HG02970 (cell line): ENCODE measurements at regions not wholly inside any gene's neighbourhood (a gene's known extent, or its start where the extent isn't known, plus 50 kb on each side); places are given as distances from the start of the nearest gene placed in this dataset.
"Not testable (repeated sequence)": the region's sequence is repeated elsewhere in the genome, so short reads cannot be mapped to it uniquely, and the experiment has no call there.

Experiments
- ATAC-seq: cut with Tn5 transposase; IDR thresholded peaks from one replicate; pipeline ENCODE4 v1.9.1; 2021; ENCODE audit warnings: mild to moderate bottlenecking, moderate library complexity, moderate number of reproducible peaks; ENCODE audit not compliant: unreplicated experiment, low FRiP score

DNA sequence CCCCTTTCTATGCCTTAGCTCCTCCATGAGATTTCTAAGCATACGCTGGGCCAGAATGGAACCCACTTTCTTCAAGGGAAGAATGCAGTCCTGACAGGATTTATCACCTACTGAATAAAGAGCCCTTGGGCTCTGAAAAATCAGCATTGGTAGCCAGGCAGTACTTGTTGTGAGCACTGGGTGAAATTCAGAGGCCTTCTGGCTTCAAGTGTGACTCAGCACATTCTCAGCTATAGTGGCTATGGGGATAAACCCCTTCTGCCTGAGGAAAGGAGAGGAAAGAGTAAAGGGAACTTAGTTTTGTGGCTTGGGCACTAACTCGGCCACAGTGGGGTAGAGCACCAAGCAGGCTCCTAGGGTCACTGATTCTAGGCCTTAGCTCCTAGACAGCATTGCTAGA, 574.8 kb downstream of the JRKL start:
- no peak for ATAC-seq

DNA sequence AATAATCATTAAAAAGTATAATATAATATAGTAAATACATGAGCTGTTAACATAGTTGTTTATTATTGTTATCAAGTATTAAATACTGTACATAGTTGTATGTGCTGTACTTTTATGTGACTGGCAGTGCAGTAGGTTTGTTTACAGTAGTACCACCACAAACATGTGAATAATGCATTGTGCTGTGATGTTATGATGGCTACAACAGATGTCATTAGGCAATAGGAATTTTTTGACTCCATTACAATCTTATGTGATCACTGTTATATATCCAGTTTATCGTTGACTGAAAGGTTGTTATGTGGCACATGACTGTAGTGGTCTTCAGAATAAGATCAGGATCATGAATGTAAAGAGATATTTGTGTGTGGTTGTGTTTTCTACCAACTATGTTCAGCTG, 577.8 kb downstream of the JRKL start:
- ATAC-seq: no peak

DNA sequence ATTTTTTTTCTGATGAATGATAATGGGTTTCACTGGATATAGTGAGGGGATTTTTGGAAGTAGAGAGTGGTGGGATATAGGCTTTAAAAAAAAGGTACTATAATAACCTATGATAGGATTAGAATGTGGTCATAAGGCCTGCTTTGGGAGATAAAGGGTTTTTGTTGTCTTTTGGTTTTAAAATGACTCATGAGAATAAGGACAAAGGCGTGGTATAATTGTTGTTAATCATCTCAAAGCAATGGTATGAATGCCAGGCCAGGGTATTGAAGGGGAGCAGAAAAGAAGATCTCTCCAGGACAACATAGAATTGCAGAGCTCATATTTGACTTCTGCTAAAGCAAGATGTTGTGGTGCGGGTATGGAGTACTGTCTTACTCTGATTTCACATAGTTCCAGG, 579.4 kb downstream of the JRKL start:
- no peak for ATAC-seq

DNA sequence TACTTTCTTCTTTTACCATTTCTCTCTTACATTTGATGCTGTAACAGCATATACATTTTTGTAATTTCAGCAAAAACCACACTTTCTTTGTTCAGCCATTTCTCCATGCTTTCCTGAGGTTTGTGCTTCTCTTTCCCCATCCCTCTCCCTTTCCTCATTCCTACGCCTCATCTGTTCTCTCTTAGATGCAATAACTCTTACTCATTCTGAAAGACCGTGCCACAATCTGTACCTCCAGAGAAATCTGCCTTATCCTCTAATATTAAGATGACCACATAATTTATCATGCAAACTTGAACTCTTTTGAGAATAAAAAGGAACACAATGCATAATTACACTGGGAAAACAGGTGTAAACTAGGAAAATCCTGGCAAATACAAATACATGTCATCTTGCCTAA, 588.9 kb downstream of the JRKL start:
- ATAC-seq: no peak

DNA sequence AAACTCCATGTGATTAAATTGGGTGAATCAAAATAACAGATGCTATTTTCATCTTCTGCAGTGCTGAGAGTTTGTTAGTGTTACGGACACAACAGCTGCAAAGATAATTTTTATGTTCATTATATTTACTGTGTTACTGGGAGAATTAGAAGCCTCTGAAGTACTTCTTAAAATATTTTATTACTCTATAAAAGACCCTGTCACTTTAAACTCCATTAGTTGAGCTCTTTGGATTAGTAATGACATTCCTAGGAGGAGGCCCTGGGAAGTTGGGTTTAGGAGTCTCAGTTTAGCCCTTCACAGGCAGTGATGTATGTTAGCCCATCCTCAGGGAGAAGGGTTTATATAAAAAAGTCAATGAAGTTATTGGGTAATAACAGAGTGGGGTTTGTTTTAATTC, 596.7 kb downstream of the JRKL start:
- ATAC-seq: no peak

DNA sequence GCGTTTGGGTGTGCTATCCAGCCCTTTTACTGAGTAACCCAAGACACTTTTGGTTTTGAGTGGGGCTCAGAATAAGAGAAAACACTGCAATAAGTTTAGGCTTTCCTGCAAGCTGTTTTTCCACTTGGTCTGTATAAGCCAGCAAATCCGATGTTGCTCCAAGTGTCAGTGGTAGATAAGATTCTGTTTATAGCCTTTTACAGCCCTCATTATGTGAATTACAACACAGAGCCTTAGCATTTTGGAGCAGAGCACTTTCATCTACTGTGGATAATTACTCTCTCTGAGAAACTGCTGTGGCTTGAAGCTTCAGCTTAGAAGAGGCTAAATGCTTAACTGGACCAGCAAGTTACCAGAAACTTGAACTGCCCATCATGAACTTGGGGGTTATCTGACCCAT, 601.1 kb downstream of the JRKL start:
- ATAC-seq: no peak

DNA sequence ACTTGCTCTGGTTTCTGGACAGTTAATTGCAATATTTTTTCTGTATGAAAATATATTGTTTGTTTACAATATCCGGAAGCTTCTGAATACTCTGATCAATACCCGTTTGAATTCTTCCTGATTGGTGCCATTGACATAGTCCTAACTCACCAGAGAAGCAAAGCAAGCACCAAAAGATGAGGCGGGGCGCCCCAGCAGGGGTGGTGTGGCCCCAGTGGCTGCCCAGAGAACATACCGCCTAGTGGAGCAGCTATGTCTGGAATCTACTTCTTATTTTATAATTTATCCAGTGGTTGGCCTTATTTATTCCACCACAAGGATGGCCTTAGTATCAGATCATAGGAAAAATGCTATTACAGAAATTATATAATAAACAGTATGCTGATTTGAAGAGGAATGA, 610.7 kb downstream of the JRKL start:
- no peak for ATAC-seq

DNA sequence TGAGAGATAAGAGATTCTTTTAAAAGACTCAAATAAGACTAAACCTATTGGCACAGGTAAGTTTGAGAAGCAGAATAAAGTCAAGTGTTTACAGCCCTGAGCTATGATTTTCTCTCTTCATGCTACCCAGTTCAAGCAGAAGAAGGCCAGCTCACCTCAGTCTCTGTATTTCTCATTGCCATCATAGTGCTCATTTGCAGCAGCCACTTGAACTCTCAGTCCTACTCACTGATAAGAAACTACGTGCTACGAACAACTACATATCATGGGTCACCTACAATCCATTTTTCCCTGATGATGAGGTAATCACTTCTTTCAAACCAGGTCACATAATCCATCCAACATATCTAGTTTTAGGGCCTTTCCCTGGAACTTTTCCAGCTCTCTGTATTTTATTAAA, 617.5 kb downstream of the JRKL start:
- ATAC-seq: no peak

DNA sequence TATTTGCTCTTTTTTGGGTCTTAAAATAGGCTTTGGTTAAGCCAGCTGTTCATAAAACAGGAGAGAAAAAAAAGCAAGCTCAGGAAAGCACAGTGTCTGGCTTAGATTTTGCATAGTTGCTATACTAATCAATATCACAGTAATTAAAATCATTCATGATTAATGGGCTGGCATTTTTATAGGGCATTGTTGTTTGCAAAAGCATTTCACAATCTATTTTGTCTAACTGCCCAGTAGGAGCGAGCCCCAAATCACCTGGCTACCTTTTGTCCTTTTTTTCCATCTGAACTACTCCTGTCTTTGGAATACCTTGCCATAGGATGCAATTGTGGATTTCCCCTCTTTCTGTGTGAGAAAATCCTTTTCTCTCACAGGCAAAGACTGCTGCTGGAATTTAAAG, 619.8 kb downstream of the JRKL start:
- ATAC-seq: no peak

DNA sequence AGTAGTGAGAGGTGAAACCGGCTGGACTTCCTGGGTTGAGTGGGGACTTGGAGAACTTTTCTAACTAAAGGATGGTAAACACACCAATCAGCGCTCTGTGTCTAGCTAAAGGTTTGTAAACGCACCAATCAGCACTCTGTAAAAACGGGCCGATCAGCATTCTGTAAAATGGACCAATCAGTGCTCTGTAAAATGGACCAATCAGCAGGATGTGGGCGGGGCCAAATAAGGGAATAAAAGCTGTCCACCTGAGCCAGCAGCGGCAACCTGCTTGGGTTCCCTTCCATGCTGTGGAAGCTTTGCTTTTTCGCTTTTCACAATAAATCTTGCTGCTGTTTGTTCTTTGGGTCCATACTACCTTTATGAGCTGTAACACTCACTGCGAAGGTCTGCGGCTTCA, 621.2 kb downstream of the JRKL start:
- not testable (repeated sequence) for ATAC-seq

DNA sequence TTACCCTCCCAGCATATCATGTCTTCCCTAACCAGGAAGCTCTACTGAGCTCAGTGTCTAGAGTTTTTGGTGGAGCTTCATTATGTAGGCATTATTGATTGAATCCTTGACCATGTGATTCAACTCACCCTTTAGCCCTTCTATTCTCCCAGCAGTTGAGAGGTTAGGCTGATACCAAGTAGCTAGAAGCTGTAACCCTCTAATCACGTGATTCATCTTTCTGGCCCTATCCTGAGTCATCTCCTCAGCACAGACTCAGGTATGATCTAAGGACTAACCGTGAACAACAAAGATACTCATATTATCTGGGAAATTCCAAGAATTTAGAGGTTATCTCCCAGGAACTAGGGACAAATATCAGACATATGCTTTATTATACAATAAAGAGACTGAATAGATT, 625.5 kb downstream of the JRKL start:
- no peak for ATAC-seq

DNA sequence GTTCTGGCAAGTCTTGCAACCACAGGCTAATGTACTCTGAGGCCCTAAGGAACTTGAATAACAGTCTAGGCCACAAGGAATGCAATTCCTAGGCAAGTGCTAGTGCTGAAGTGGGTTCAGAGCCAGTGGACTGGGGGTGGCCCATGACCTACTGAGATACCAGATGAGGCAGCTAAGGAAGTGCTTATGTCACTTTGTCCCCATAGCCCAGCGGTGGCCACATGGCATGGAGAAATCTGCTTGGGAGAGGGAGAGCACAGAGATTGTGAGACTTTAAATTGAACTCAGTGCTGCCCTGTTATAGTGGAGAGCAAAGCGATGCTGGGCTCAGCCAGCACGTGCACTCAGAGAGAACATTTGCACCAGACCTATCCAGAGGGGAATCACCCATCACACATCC, 629.5 kb downstream of the JRKL start:
- ATAC-seq: no peak

DNA sequence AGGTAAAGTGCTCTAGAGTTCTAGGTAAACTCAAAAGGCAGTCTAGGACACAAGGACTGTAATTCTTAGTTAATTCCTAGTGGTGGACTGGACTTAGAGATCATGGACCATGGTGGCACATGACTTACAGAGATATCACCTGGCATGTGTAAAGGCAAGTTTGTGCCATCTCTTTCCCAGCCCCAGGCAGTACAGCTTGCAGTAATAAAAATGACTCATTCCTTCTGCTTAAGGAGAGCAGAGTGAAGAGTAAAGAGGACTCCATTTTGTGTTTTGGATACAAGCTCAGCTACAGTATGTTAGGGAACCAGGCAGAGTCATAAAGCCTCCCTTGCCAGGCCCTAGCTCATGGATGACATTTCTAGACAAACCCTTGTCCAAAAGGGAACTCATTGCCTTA, 629.9 kb downstream of the JRKL start:
- ATAC-seq: no peak

DNA sequence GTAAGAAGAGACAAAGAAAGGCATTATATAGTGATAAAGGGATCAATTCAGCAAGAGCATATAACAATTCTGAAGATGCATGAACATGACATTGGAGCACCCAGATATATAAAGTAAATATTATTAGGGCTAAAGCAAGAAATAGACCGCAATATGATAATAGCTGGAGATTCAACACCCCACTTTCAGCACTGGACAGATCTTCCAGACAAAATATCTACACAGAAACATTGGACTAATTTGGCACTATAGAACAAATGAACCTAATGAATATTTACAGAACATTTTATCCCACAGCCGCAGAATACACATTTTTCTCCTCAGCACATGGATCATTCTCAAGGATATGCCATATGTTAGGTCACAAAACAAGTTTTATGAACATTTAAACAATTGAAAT, 633.1 kb downstream of the JRKL start:
- no peak for ATAC-seq

DNA sequence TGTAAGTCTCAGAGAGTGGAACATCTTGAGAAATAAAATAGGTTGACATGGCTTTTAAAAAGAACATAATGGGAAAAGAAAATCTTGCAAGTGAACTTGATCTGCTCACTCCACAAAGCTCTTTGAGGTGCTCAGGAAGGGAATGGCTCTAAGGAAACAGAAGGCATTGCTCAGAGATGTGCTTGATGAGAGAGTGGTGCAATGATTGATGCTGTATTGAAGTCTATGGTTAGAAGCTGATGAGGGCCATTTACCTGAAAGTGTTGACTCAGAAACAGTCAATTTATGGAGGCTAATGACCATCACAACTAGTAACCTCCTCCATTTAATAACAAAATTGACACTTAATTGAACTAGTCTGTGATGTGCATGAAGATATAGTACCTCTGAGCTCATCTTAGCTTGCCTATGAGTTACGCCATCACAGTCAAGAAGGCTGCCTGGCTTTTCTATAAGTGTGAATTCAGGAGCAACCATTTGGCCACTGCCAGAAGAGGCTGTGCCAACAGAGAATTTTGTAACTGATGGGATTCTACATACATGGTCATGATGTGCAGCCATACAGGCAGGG, 639.1 kb downstream of the JRKL start:
- no peak for ATAC-seq

DNA sequence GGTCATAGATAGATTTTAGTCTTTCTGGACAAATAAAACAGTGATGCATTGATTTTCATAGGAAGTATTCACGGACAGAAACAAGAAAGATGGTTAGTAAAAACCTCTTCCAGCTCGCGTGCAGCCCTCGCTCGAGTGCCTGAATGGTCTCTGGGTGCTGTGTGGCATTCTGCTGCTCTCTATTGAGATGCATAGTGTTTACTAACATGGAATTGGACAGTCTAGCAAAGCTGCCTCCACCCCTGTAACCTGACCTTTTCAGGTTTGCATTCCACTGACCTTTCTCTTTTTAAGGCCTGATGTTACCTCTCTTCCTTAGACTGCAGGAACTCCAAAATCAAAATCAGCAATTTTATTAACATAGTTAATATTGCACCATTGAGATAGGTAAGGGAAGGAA, 643.4 kb downstream of the JRKL start:
- ATAC-seq: no peak

DNA sequence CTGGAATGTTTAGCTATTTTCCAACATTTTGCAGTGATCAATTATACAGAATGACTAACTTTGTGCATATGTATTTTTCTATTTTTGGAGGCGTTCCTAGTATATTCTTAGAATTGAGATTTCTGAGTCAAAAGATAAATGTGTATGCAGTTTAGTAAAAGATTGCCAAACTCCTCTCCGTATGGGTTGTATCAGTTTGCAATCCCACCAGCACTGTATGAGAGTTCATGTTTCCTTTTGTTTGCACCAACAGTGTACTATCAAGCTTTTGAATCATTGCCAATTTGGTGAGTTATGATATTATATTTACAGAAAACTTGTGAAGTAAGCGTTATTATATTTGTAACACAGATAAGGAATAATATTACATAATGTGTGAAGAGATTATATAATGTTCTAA, 658.7 kb downstream of the JRKL start:
- no peak for ATAC-seq

DNA sequence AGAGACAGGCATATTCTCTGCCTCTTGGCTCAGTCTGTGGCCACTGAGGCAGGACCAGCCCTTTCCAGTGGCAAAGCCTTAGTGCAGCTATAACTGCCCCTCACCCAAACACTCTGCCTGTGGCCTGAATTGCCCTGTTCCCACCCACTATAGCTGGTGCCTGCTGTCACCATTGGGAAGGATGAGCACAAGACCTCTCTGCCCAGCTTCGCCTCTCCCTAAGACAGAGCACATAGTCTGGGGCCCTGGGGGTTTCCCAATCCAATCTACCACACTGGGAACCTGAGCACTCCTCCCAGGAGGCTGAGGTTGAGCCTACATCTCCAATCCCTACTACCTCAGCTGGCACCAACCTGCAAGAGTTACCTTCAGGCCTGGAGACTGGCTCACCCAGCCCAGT, 670.4 kb downstream of the JRKL start:
- ATAC-seq: no peak

DNA sequence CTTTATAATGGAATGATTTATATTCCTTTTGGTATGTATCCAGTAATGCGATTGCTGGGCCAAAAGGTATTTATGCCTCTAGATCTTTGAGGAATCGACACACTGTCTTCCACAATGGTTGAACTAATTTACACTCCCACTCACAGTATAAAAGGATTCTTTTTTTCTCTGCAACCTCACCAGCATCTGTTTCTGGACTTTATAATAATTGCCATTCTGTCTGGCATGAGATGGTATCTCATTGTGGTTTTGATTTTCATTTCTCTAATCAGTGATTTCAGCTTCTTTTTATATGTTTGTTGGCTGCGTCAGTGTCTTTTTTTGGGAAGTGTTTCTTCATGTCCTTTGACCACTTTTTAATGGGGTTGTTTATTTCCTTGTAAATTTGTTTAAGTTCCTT, 679.3 kb downstream of the JRKL start:
- ATAC-seq: no peak

DNA sequence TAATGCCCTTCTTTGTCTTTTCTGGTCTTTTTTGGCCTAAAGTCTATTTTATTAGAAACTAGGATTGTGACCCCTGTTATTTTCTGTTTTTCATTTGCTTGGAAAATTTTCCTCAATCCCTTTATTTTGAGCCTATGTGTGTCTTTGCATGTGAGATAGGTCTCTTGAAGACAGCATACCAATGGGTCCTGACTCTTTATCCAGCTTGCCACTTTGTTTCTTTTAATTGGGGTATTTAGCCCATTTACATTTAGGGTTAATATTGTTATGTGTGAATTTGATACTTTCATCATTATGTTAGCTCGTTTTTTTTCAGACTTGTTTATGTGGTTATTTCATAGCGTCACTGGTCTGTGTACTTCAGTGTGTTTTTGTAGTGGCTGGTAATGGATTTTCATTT, 682.6 kb downstream of the JRKL start:
- ATAC-seq: no peak

DNA sequence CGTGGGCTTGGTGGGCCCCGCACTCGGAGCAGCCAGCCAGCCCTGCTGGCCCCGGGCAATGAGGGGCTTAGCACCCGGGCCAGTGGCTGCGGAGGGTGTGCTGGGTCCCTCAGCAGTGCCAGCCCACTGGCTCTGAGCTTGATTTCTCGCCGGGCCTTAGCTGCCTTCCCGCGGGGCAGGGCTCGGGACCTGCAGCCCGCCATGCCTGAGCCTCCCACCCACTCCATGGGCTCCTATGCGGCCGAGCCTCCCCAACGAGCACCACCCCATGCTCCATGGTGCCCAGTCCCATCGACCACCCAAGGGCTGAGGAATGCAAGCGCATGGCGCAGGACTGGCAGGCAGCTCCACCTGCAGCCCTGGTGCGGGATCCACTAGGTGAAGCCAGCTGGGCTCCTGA, 686.9 kb downstream of the JRKL start:
- not testable (repeated sequence) for ATAC-seq

DNA sequence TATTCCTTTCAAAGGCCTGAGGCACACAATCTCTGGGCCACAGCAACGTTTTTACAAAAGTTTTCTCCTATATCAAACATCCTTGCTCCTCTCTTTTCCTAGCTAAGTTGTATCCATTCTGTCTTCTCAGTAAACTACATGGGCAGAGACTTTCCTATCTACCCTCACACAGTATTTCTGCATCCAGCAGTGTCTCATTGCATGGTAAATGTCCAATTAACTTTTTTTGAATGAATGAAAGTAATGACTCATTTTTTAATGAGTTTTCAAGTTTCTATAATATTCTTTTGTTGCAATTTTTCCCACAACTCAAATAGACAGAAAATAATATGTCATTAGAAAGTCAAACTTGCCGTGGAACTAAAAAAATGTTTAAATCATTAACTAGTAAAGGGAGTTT, 688.6 kb downstream of the JRKL start:
- ATAC-seq: no peak

DNA sequence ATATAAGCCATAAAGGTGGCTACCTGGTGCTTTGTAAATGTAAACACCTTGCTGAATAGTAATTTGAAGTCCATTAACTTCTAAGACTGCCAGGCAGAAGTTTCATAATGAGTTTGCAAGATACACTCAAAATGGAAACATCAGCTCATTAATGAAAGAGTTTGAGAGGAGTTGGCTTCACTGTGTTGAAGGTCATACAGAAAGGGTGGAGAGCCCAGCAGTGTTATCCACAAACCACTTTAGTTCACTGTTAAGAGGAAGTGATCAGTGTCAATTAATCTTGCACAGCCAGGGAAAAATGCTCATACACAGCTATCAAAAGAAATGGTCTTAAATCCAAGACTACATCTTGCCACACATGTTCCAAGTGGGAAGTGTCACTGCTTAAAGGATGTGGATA, 689.4 kb downstream of the JRKL start:
- no peak for ATAC-seq
